GM21526 (cell line): ENCODE measurements at regions not wholly inside any gene's neighbourhood (a gene's known extent, or its start where the extent isn't known, plus 50 kb on each side); places are given as distances from the start of the nearest gene placed in this dataset.

Experiments
- ATAC-seq: cut with Tn5 transposase; IDR thresholded peaks from one replicate; pipeline ENCODE4 v1.9.1; 2021; ENCODE audit warnings: moderate library complexity; ENCODE audit not compliant: unreplicated experiment, low FRiP score

GRCh38 chr3:168341956-168342936, 246.5 kb upstream of the GOLIM4 start:
- no peak for ATAC-seq

- no peak for ATAC-seq
Observed at GRCh38 chr3:168341192-168341815, 245.6 kb upstream of the GOLIM4 start.

GRCh38 chr3:168338161-168338560, 242.4 kb upstream of the GOLIM4 start:
- no peak for ATAC-seq

GRCh38 chr3:168336276-168336675, 240.6 kb upstream of the GOLIM4 start:
- ATAC-seq = no peak

- ATAC-seq = no peak
Observed at GRCh38 chr3:168333410-168333935, 237.7 kb upstream of the GOLIM4 start.

GRCh38 chr3:168331756-168332155, 236.0 kb upstream of the GOLIM4 start:
- no peak for ATAC-seq

GRCh38 chr3:168330983-168331382, 235.3 kb upstream of the GOLIM4 start:
- no peak for ATAC-seq

GRCh38 chr3:168327856-168328255, 232.1 kb upstream of the GOLIM4 start:
- ATAC-seq = no peak

GRCh38 chr3:168325684-168326083, 230.0 kb upstream of the GOLIM4 start:
- ATAC-seq = no peak

GRCh38 chr3:168322941-168323340, 227.2 kb upstream of the GOLIM4 start:
- ATAC-seq = no peak

- ATAC-seq = no peak
Observed at GRCh38 chr3:168314166-168314565, 218.4 kb upstream of the GOLIM4 start.

GRCh38 chr3:168312984-168313383, 217.3 kb upstream of the GOLIM4 start:
- no peak for ATAC-seq

GRCh38 chr3:168307893-168308292, 212.2 kb upstream of the GOLIM4 start:
- no peak for ATAC-seq

GRCh38 chr3:168295027-168295426, 199.3 kb upstream of the GOLIM4 start:
- peak; percentile 46 for ATAC-seq

- ATAC-seq = no peak
Observed at GRCh38 chr3:168292296-168292695, 196.6 kb upstream of the GOLIM4 start.

GRCh38 chr3:168289471-168290008, 193.8 kb upstream of the GOLIM4 start:
- no peak for ATAC-seq

GRCh38 chr3:168288511-168289401, 193.0 kb upstream of the GOLIM4 start:
- no peak for ATAC-seq

GRCh38 chr3:168285506-168285905, 189.8 kb upstream of the GOLIM4 start:
- no peak for ATAC-seq

GRCh38 chr3:168284728-168285127, 189.0 kb upstream of the GOLIM4 start:
- ATAC-seq = no peak

- ATAC-seq = no peak
Observed at GRCh38 chr3:168275662-168276061, 179.9 kb upstream of the GOLIM4 start.
